Hepatic stellate cell (primary cell): ENCODE measurements at regions not wholly inside any gene's neighbourhood (a gene's known extent, or its start where the extent isn't known, plus 50 kb on each side); places are given as distances from the start of the nearest gene placed in this dataset.
"Not testable (repeated sequence)": the region's sequence is repeated elsewhere in the genome, so short reads cannot be mapped to it uniquely, and the experiment has no call there.

Experiments
- DNase-seq: peaks from one replicate; pipeline ENCODE4 v3.0.0; 2011; ENCODE audit warnings: low spot score

- DNase-seq: no peak
These were observed 302.8 kb upstream of the CRIM1 start for GRCh38 chr2:36052819-36053218.

- DNase-seq: no peak
These were observed 311.2 kb upstream of the CRIM1 start for GRCh38 chr2:36044411-36044810.

- no peak for DNase-seq
These were observed 320.4 kb upstream of the CRIM1 start for GRCh38 chr2:36035137-36035536.

GRCh38 chr2:36032046-36032445 is 323.5 kb upstream of the CRIM1 start:
- DNase-seq: no peak

- DNase-seq: no peak
These were observed 324.1 kb upstream of the CRIM1 start for GRCh38 chr2:36031471-36031870.

- no peak for DNase-seq
These were observed 328.0 kb upstream of the CRIM1 start for GRCh38 chr2:36027616-36028015.

- no peak for DNase-seq
These were observed 342.5 kb upstream of the CRIM1 start for GRCh38 chr2:36013064-36013463.

- DNase-seq: no peak
These were observed 349.1 kb upstream of the CRIM1 start for GRCh38 chr2:36006444-36006843.

- DNase-seq: no peak
These were observed 352.6 kb upstream of the CRIM1 start for GRCh38 chr2:36002941-36003340.

GRCh38 chr2:35997488-35997887 is 358.1 kb upstream of the CRIM1 start:
- DNase-seq: no peak

- DNase-seq: no peak
These were observed 366.1 kb upstream of the CRIM1 start for GRCh38 chr2:35989503-35989902.

- DNase-seq: no peak
These were observed 366.5 kb upstream of the CRIM1 start for GRCh38 chr2:35989040-35989439.

GRCh38 chr2:35986871-35987270 is 368.7 kb upstream of the CRIM1 start:
- no peak for DNase-seq

- no peak for DNase-seq
These were observed 377.4 kb upstream of the CRIM1 start for GRCh38 chr2:35978218-35978617.

- DNase-seq: no peak
These were observed 379.0 kb upstream of the CRIM1 start for GRCh38 chr2:35976611-35977010.

- no peak for DNase-seq
These were observed 381.8 kb upstream of the CRIM1 start for GRCh38 chr2:35973737-35974132.

GRCh38 chr2:35973132-35973736 is 382.3 kb upstream of the CRIM1 start:
- peak; percentile 4 for DNase-seq

- no peak for DNase-seq
These were observed 391.8 kb upstream of the CRIM1 start for GRCh38 chr2:35963824-35964223.

GRCh38 chr2:35963357-35963756 is 392.2 kb upstream of the CRIM1 start:
- no peak for DNase-seq

GRCh38 chr2:35962585-35963146 is 392.9 kb upstream of the CRIM1 start:
- no peak for DNase-seq

- DNase-seq: no peak
These were observed 395.0 kb upstream of the CRIM1 start for GRCh38 chr2:35960596-35960995.

GRCh38 chr2:35957053-35957452 is 398.5 kb upstream of the CRIM1 start:
- not testable (repeated sequence) for DNase-seq

- no peak for DNase-seq
These were observed 409.1 kb upstream of the CRIM1 start for GRCh38 chr2:35946478-35946877.

GRCh38 chr2:35938838-35939237 is 416.7 kb upstream of the CRIM1 start:
- no peak for DNase-seq
